Prostate gland (tissue), 2 donors: ENCODE measurements at regions not wholly inside any gene's neighbourhood (a gene's known extent, or its start where the extent isn't known, plus 50 kb on each side); places are given as distances from the start of the nearest gene placed in this dataset.
"Not testable (repeated sequence)": the region's sequence is repeated elsewhere in the genome, so short reads cannot be mapped to it uniquely, and the experiment has no call there.

Experiments used
- DNase-seq: peaks from one replicate; pipeline ENCODE4 v3.0.0-alpha.2; 2019; ENCODE audit warnings: low spot score
- H3K27ac ChIP-seq, 2 donors: fragments of 200-600 bp; sonication (generic); 2 replicates each; pipeline ENCODE4 v1.5.1; 2017 to 2019
- H3K27me3 ChIP-seq: fragments of 200-600 bp; sonication (generic); replicated peaks from 2 replicates; pipeline ENCODE4 v1.5.1; 2019; ENCODE audit not compliant: insufficient read depth
- H3K36me3 ChIP-seq, 2 donors: fragments of 200-600 bp; sonication (generic); 1 replicate in 1 of 2; 2 replicates in 1 of 2; pipeline versions ENCODE4 v1.5.1 to v1.8.1; 2017 to 2019
- H3K4me1 ChIP-seq: fragments of 200-600 bp; sonication (generic); replicated peaks from 2 replicates; pipeline ENCODE4 v1.5.1; 2019
- H3K4me3 ChIP-seq, 2 donors: fragments of 200-600 bp; sonication (generic); 2 replicates each; pipeline ENCODE4 v1.5.1; 2017 to 2019
- H3K9me3 ChIP-seq: fragments of 200-600 bp; sonication (generic); 2 replicates; pipeline ENCODE4 v1.5.1; 2017
- CTCF ChIP-seq, 4 experiments: fragments of 200-600 bp in 2 of 4; fragments of 450-650 bp in 2 of 4; sonication (generic) in 2 of 4; IDR thresholded peaks; 1 replicate in 3 of 4; 2 replicates in 1 of 4; pipeline ENCODE4 v1.5.1; 2016 to 2019; ENCODE audit warnings: antibody characterized with exemption in 4 of 4, mild to moderate bottlenecking in 2 of 4, moderate library complexity in 2 of 4
- POLR2A ChIP-seq: fragments of 450-650 bp; IDR thresholded peaks from one replicate; pipeline ENCODE4 v1.6.1; 2016; ENCODE audit warnings: antibody characterized with exemption, mild to moderate bottlenecking
- POLR2AphosphoS5 ChIP-seq: sonication (generic); formaldehyde crosslinking; IDR thresholded peaks from one replicate; pipeline ENCODE4 v1.6.1; 2017; ENCODE audit warnings: antibody characterized with exemption
- WGBS: methylation state at CpG from one replicate; pipeline ENCODE4 v1.1.5; 2018; 5-methylcytosine and 5-hydroxymethylcytosine counted together
- intact Hi-C: fragments of 100-400 bp; cut with DNase I; formaldehyde crosslinking; loops from one replicate; pipeline ENCODE4 v1.14.2; 2022

- Histone ChIP-seq H3K36me3 (no peaks in the 10 kb centered on the region), H3K9me3 (no peaks in the 10 kb centered on the region), H3K4me3 (no peak overlapping the region), H3K4me1 (no peaks in the 10 kb centered on the region), H3K27me3 (no peaks in the 10 kb centered on the region), H3K27ac (no peak overlapping the region)
- TF ChIP-seq POLR2AphosphoS5 (no peak), POLR2A (no peak), CTCF (IDR thresholded peaks at IDR 0.05) (no peak)
- intact Hi-C loops = no loop called here
- DNase-seq = no peak
Measured at GRCh38 chr5:130624805-130625204, 540.3 kb downstream of the HINT1 start.

GRCh38 chr5:130616161-130616560 lies 548.9 kb downstream of the HINT1 start:
- TF ChIP-seq POLR2A (no peak), CTCF (IDR thresholded peaks at IDR 0.05) (no peak), POLR2AphosphoS5 (no peak)
- H3K36me3 ChIP-seq = no peaks in the 10 kb centered on the region
- no peak overlapping the region for H3K27ac ChIP-seq
- intact Hi-C loops = no loop called here
- H3K27me3 ChIP-seq = no peaks in the 10 kb centered on the region
- no peaks in the 10 kb centered on the region for H3K9me3 ChIP-seq
- no peak for DNase-seq
- 86% methylated on average over 2 of the region's 2 CpGs for WGBS
- no peaks in the 10 kb centered on the region for H3K4me1 ChIP-seq
- no peak overlapping the region for H3K4me3 ChIP-seq

- no peak overlapping the region for H3K4me3 ChIP-seq
- H3K4me1 ChIP-seq = no peaks in the 10 kb centered on the region
- no peaks in the 10 kb centered on the region for H3K27me3 ChIP-seq
- H3K27ac ChIP-seq = no peak overlapping the region
- H3K36me3 ChIP-seq = no peaks in the 10 kb centered on the region
- TF ChIP-seq POLR2AphosphoS5 = no peak
- TF ChIP-seq POLR2A = no peak
- no peak for TF ChIP-seq CTCF (IDR thresholded peaks at IDR 0.05)
- H3K9me3 ChIP-seq = no peaks in the 10 kb centered on the region
- DNase-seq = no peak
- intact Hi-C loops = no loop called here
Measured at GRCh38 chr5:130605234-130605633, 559.8 kb downstream of the HINT1 start.

GRCh38 chr5:130596647-130597046 lies 568.4 kb downstream of the HINT1 start:
- H3K4me1 ChIP-seq, H3K9me3 ChIP-seq, H3K36me3 ChIP-seq, H3K27me3 ChIP-seq, H3K27ac ChIP-seq, intact Hi-C loops, H3K4me3 ChIP-seq, DNase-seq: not testable (repeated sequence)
- 97% methylated on average over 25 of the region's 25 CpGs for WGBS

GRCh38 chr5:130580264-130580663 lies 584.8 kb downstream of the HINT1 start:
- H3K27me3 ChIP-seq = no peaks in the 10 kb centered on the region
- no peak for DNase-seq
- WGBS = 70% methylated on average over 2 of the region's 2 CpGs
- no peaks in the 10 kb centered on the region for H3K4me1 ChIP-seq
- H3K9me3 ChIP-seq = no peaks in the 10 kb centered on the region
- TF ChIP-seq POLR2A (no peak), CTCF (IDR thresholded peaks at IDR 0.05) (no peak), POLR2AphosphoS5 (no peak)
- H3K36me3 ChIP-seq = no peaks in the 10 kb centered on the region
- H3K4me3 ChIP-seq = no peak overlapping the region
- H3K27ac ChIP-seq = no peak overlapping the region
- intact Hi-C loops = no loop called here

- TF ChIP-seq CTCF (IDR thresholded peaks at IDR 0.05) = no peak
- no peak for TF ChIP-seq POLR2A
- no peak for TF ChIP-seq POLR2AphosphoS5
- H3K36me3 ChIP-seq = no peaks in the 10 kb centered on the region
- H3K4me1 ChIP-seq = no peaks in the 10 kb centered on the region
- H3K27ac ChIP-seq = no peak overlapping the region
- no peaks in the 10 kb centered on the region for H3K9me3 ChIP-seq
- intact Hi-C loops = no loop called here
- no peak overlapping the region for H3K4me3 ChIP-seq
- no peak for DNase-seq
- H3K27me3 ChIP-seq = no peaks in the 10 kb centered on the region
Measured at GRCh38 chr5:130578354-130578753, 586.7 kb downstream of the HINT1 start.
